OCI-LY7 (cell line): ENCODE measurements at regions not wholly inside any gene's neighbourhood (a gene's known extent, or its start where the extent isn't known, plus 50 kb on each side); places are given as distances from the start of the nearest gene placed in this dataset.

Experiments used
- EZH2phosphoT487 ChIP-seq: fragments of 200-600 bp; sonication (generic); IDR thresholded peaks from 2 replicates; pipeline ENCODE4 v1.6.1; 2018; ENCODE audit warnings: low read depth, borderline replicate concordance, mild to moderate bottlenecking, mixed run types, antibody characterized with exemption, low read length, moderate library complexity, mixed read lengths
- TF ChIP-seq, protein P1 (sequence below): fragments of 200-600 bp; sonication (generic); conservative IDR thresholded peaks from 2 replicates; pipeline ENCODE4 v1.5.1; 2014; ENCODE audit warnings: mild to moderate bottlenecking, antibody characterized with exemption, low read length, moderate library complexity, mixed read lengths

DNA sequence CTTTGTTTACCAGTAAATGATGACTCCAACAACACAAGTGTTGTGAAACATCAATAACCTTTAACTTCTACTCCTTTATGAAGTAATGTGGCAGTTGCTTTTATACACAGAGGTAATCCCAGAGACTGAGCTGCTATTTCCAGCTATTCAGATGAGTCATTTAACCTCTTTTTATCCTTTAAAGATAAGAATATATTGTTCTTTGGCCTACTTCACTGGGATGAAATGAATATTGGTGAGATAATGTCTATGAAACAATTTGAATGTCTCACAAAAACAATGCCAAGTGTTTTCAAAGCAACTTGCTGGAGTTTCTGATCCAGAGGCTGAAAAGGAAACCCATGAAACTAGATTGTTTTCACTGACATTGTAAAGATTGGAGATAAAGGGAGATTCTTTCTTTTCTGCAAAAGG is 564.4 kb upstream of the LUZP2 start:
- TF ChIP-seq, protein P1, sequence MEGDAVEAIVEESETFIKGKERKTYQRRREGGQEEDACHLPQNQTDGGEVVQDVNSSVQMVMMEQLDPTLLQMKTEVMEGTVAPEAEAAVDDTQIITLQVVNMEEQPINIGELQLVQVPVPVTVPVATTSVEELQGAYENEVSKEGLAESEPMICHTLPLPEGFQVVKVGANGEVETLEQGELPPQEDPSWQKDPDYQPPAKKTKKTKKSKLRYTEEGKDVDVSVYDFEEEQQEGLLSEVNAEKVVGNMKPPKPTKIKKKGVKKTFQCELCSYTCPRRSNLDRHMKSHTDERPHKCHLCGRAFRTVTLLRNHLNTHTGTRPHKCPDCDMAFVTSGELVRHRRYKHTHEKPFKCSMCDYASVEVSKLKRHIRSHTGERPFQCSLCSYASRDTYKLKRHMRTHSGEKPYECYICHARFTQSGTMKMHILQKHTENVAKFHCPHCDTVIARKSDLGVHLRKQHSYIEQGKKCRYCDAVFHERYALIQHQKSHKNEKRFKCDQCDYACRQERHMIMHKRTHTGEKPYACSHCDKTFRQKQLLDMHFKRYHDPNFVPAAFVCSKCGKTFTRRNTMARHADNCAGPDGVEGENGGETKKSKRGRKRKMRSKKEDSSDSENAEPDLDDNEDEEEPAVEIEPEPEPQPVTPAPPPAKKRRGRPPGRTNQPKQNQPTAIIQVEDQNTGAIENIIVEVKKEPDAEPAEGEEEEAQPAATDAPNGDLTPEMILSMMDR = no peak
- TF ChIP-seq EZH2phosphoT487 = no peak
